ENCODE measurements at regions not wholly inside any gene's neighbourhood (a gene's known extent, or its start where the extent isn't known, plus 50 kb on each side); places are given as distances from the start of the nearest gene placed in this dataset.

DNA sequence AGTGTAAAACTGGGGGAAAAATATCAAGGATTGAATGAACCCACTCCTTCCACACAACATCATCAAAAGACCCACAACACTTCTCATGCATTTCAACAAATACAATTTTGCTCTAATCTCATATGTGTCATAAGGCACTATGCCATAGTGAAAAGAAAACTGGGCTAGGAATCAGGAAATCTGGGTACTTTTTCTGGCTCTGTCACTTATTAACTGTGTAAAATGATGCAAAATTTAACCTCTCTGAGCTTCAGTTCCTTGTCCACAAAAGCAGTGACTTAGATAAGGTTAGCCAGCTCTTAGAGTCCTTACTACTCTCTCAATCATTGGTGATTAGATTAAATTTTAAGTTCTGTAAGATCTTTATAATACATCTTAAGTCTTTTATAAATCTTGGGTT is 250.5 kb upstream of the SOX5 start:
- no peaks in the 10 kb centered on the region; the same call in 1 of the 2 replicates for H4K20me1 ChIP-seq (ENCODE audit: insufficient read depth, low read length)
- intact Hi-C loops (cut with micrococcal nuclease) (no loop called here), dilution Hi-C loops (cut with HindIII; ENCODE audit: low sequenced_read_pairs, unreplicated experiment) (no loop called here), in situ Hi-C loops (cut with MboI; ENCODE audit: low sequenced_read_pairs) (no loop called here)
- no peak overlapping the region for H2BK20ac ChIP-seq (ENCODE audit: low read depth, low read length)
- peaks cover 13% of the 10 kb centered on the region for H3K9me1 ChIP-seq (ENCODE audit: insufficient read depth, low read length)
- H3K36me3 ChIP-seq (ENCODE audit: control insufficient read depth, insufficient read depth, low read length) = no peaks in the 10 kb centered on the region
- BruUV-seq (replicated peaks) = no TSS peak
- no peak for ATAC-seq (ENCODE audit: low read depth)
- H3K4me2 ChIP-seq (ENCODE audit: low read depth, low read length) = no peak overlapping the region
- ChIA-PET CTCF (no interaction called here), POLR2A (ENCODE audit: unreplicated experiment) (interaction anchor here (0.6 kb wide), 1 partner anchor 316 kb away, joined by 3 read pairs; no protein-coding TSS in a partner anchor)
- no peak overlapping the region for H3K4ac ChIP-seq (ENCODE audit: low read depth, low read length)
- TF ChIP-seq RAD21 (IDR thresholded peaks at IDR 0.05; ENCODE audit: low read length) = no peak
- TF ChIP-seq NFE2L2 (IDR thresholded peaks at IDR 0.05; ENCODE audit: low read depth, low read length) = no peak
- TF ChIP-seq RFX5 (IDR thresholded peaks at IDR 0.05; ENCODE audit: low read depth, low read length) = no peak
- TF ChIP-seq MAZ (IDR thresholded peaks at IDR 0.05; ENCODE audit: borderline replicate concordance, low read depth, low read length) = no peak
- no peak for TF ChIP-seq FOS (IDR thresholded peaks at IDR 0.05; ENCODE audit: low read depth, low read length)
- no peak for TF ChIP-seq CHD1 (IDR thresholded peaks at IDR 0.05; ENCODE audit: low read depth, low read length)
- TF ChIP-seq, protein P1, sequence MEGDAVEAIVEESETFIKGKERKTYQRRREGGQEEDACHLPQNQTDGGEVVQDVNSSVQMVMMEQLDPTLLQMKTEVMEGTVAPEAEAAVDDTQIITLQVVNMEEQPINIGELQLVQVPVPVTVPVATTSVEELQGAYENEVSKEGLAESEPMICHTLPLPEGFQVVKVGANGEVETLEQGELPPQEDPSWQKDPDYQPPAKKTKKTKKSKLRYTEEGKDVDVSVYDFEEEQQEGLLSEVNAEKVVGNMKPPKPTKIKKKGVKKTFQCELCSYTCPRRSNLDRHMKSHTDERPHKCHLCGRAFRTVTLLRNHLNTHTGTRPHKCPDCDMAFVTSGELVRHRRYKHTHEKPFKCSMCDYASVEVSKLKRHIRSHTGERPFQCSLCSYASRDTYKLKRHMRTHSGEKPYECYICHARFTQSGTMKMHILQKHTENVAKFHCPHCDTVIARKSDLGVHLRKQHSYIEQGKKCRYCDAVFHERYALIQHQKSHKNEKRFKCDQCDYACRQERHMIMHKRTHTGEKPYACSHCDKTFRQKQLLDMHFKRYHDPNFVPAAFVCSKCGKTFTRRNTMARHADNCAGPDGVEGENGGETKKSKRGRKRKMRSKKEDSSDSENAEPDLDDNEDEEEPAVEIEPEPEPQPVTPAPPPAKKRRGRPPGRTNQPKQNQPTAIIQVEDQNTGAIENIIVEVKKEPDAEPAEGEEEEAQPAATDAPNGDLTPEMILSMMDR (conservative IDR thresholded peaks at IDR 0.05; ENCODE audit: low read depth, low read length) = no peak
- no peak overlapping the region for H4K91ac ChIP-seq (ENCODE audit: insufficient read depth, low read depth, low read length)
- no peak overlapping the region for H3K4me3 ChIP-seq (ENCODE audit: insufficient read depth, low read depth, low read length)
- no peak overlapping the region for H2BK15ac ChIP-seq (ENCODE audit: low read depth, low read length)
- H3K18ac ChIP-seq (ENCODE audit: low read depth, low read length) = no peak overlapping the region
- no peak overlapping the region for H3K56ac ChIP-seq (ENCODE audit: extremely low read depth, insufficient read depth, low read length)
- H3K9ac ChIP-seq (ENCODE audit: low read depth, low read length) = no peak overlapping the region
- no peak overlapping the region for H4K5ac ChIP-seq (ENCODE audit: low read depth, low read length)
- no peak overlapping the region for H4K8ac ChIP-seq (ENCODE audit: low read depth in 2 of 2, low read length in 2 of 2)
- no peak overlapping the region for H2BK120ac ChIP-seq (ENCODE audit: low read depth, low read length)
- no peak overlapping the region for H2AK5ac ChIP-seq (ENCODE audit: low read depth, low read length)
- H3K23ac ChIP-seq (ENCODE audit: low read depth, low read length) = no peak overlapping the region
- H2AK9ac ChIP-seq (replicated peaks; ENCODE audit: low read depth, low read length, poor library complexity) = no peak overlapping the region
- DNase-seq = no peak
- no peak overlapping the region for H3K14ac ChIP-seq (replicated peaks; ENCODE audit: low read depth, low read length)
- H2BK5ac ChIP-seq (ENCODE audit: low read depth, low read length, poor library complexity, severe bottlenecking) = no peak overlapping the region
- no peak overlapping the region for H3K27ac ChIP-seq (ENCODE audit: insufficient read depth, low read length)
- H3K27me3 ChIP-seq (ENCODE audit: control insufficient read depth, insufficient read depth, low read length) = no peaks in the 10 kb centered on the region
- H2AFZ ChIP-seq (replicated peaks; ENCODE audit: low read length, poor library complexity) = no peak overlapping the region
- H3K4me1 ChIP-seq (ENCODE audit: control insufficient read depth, insufficient read depth, low read length) = peaks cover 10% of the 10 kb centered on the region
- peaks cover 0 to 7% of the 10 kb centered on the region in 2 experiments; a peak in 1 of 4 replicates for H3K79me1 ChIP-seq (ENCODE audit: low read depth in 1 of 2, low read length in 2 of 2)
- no peaks in the 10 kb centered on the region for H3K9me3 ChIP-seq (ENCODE audit: control insufficient read depth, insufficient read depth, low read length)

Data from IMR-90 (cell line).